C4-2B (cell line): ENCODE measurements at regions not wholly inside any gene's neighbourhood (a gene's known extent, or its start where the extent isn't known, plus 50 kb on each side); places are given as distances from the start of the nearest gene placed in this dataset.

Experiments
- CTCF ChIP-seq: fragments of 450-650 bp; conservative IDR thresholded peaks from 2 replicates; pipeline ENCODE4 v1.5.1; 2017; ENCODE audit warnings: mild to moderate bottlenecking
- ZFX ChIP-seq: fragments of 450-650 bp; IDR thresholded peaks from 2 replicates; pipeline ENCODE4 v1.6.1; 2017

GRCh38 chr13:104085611-104086010 is 1019.4 kb upstream of the SLC10A2 start:
- TF ChIP-seq CTCF (no peak), ZFX (no peak)
